Naive thymus-derived CD4-positive, alpha-beta T cell (primary cell): ENCODE measurements at regions not wholly inside any gene's neighbourhood (a gene's known extent, or its start where the extent isn't known, plus 50 kb on each side); places are given as distances from the start of the nearest gene placed in this dataset.

ENCODE experiments used
- ATAC-seq: fragments of 150-1000 bp; cut with Tn5 transposase; 2 replicates; pipeline ENCODE4 v1.10.0; 2021; ENCODE audit warnings: mild to moderate bottlenecking, moderate library complexity
- CTCF ChIA-PET: fragments of 350-600 bp; sonication (Branson Sonifier 250); formaldehyde crosslinking; loops from one replicate; lab custom pipeline; 2021; ENCODE audit warnings: antibody characterized with exemption; lab: Charles Lee
- POLR2A ChIA-PET: fragments of 350-600 bp; sonication (Branson Sonifier 250); formaldehyde crosslinking; loops from one replicate; lab custom pipeline; 2021; ENCODE audit warnings: antibody characterized with exemption, inconsistent platforms; lab: Charles Lee
- DNase-seq, 9 donors: peaks; one replicate each; pipeline versions ENCODE4 v3.0.0 to v3.0.0-alpha.2; 2020 to 2022; ENCODE audit warnings: mixed read lengths in 1 of 9
- H3K27ac ChIP-seq: one replicate; pipeline ENCODE4 v1.7.0; 2013; ENCODE audit warnings: mild to moderate bottlenecking, low read depth, low read length, moderate library complexity
- H3K27me3 ChIP-seq, 2 donors: one replicate each; pipeline ENCODE4 v1.7.0; 2013; ENCODE audit warnings: low read length in 2 of 2, mild to moderate bottlenecking in 2 of 2, moderate library complexity in 2 of 2; ENCODE audit not compliant: control insufficient read depth in 2 of 2, insufficient read depth in 2 of 2
- H3K36me3 ChIP-seq, 3 experiments: 1 replicate in 2 of 3; 2 replicates in 1 of 3; pipeline ENCODE4 v1.7.0; 2013; ENCODE audit warnings: low read length in 3 of 3, mild to moderate bottlenecking in 3 of 3, moderate library complexity in 1 of 3; ENCODE audit not compliant: insufficient read depth in 3 of 3, control insufficient read depth in 2 of 3
- H3K4me1 ChIP-seq, 2 donors: one replicate each; pipeline ENCODE4 v1.7.0; 2013; ENCODE audit warnings: low read length in 2 of 2, mild to moderate bottlenecking in 2 of 2, moderate library complexity in 1 of 2; ENCODE audit not compliant: control insufficient read depth in 2 of 2, insufficient read depth in 2 of 2
- H3K4me3 ChIP-seq: 2 replicates; pipeline ENCODE4 v1.7.0; 2013; ENCODE audit warnings: mild to moderate bottlenecking, low read length
- H3K9me3 ChIP-seq, 3 experiments: 1 replicate in 2 of 3; 2 replicates in 1 of 3; pipeline ENCODE4 v1.7.0; 2013; ENCODE audit warnings: low read length in 3 of 3; ENCODE audit not compliant: control insufficient read depth in 2 of 3
- H3K27ac Mint-ChIP-seq, 9 donors: one replicate each; pipeline ENCODE4 v1.8.0; 2020 to 2022; ENCODE audit warnings: mixed read lengths in 9 of 9, mild to moderate bottlenecking in 8 of 9, moderate library complexity in 5 of 9, inconsistent platforms in 2 of 9
- H3K27me3 Mint-ChIP-seq, 5 donors: one replicate each; pipeline ENCODE4 v1.8.0; 2021 to 2022; ENCODE audit warnings: mixed read lengths in 5 of 5, mild to moderate bottlenecking in 1 of 5
- H3K36me3 Mint-ChIP-seq, 5 donors: one replicate each; pipeline ENCODE4 v1.8.0; 2020 to 2022; ENCODE audit warnings: mixed read lengths in 5 of 5, mild to moderate bottlenecking in 3 of 5, inconsistent platforms in 1 of 5
- H3K4me1 Mint-ChIP-seq, 7 donors: one replicate each; pipeline ENCODE4 v1.8.0; 2020 to 2022; ENCODE audit warnings: mixed read lengths in 7 of 7, mild to moderate bottlenecking in 3 of 7, inconsistent platforms in 1 of 7
- H3K4me3 Mint-ChIP-seq, 10 donors: one replicate each; pipeline ENCODE4 v1.8.0; 2020 to 2022; ENCODE audit warnings: mild to moderate bottlenecking in 10 of 10, mixed read lengths in 10 of 10, moderate library complexity in 6 of 10, inconsistent platforms in 2 of 10
- H3K9me3 Mint-ChIP-seq, 11 donors: one replicate each; pipeline ENCODE4 v1.8.0; 2020 to 2022; ENCODE audit warnings: mixed read lengths in 11 of 11, mild to moderate bottlenecking in 4 of 11, inconsistent platforms in 1 of 11, moderate library complexity in 1 of 11
- intact Hi-C, 2 donors: fragments of 100-400 bp; cut with micrococcal nuclease; formaldehyde crosslinking; loops; one replicate each; pipeline ENCODE4 v1.15.1; 2023

DNA sequence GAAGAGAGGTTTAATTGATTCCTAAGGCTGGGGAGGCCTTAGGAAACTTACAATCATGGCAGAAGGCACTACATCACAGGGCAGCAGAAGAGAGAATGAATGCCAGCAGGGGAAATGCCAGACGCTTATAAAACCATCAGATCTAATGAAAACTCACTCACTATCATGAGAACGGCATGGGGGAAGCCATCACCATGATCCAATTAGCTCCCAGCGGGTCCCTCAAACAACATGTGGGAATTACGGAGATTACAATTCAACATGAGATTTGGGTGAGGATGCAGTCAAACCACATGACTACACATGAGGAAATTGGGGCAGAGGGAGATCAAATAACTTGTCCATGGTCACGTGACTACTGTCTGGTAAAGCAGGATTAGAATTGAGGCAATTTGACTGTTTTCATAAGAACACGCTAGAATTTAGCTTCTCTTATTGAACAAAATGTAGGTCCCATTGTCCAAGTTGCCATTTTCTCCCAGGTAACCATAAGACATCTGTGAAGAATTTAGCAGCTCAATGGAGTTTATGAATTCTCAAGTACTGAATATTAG lies 445.1 kb upstream of the CDH20 start:
- Mint-ChIP-seq H3K27me3 (no peaks in the 10 kb centered on the region), H3K4me3 (no peak overlapping the region), H3K27ac (no peak overlapping the region), H3K9me3 (peaks cover 0 to 13% (median 4%) of the 10 kb centered on the region in 11 donors), H3K4me1 (no peaks in the 10 kb centered on the region), H3K36me3 (no peaks in the 10 kb centered on the region)
- Histone ChIP-seq H3K9me3 (no peaks in the 10 kb centered on the region), H3K27ac (no peak overlapping the region), H3K4me1 (no peaks in the 10 kb centered on the region), H3K36me3 (no peaks in the 10 kb centered on the region), H3K27me3 (no peaks in the 10 kb centered on the region), H3K4me3 (no peak overlapping the region)
- DNase-seq (no peak), ATAC-seq (no peak)
- ChIA-PET POLR2A (no interaction called here), CTCF (no interaction called here)
- intact Hi-C loops, result no loop called here

DNA sequence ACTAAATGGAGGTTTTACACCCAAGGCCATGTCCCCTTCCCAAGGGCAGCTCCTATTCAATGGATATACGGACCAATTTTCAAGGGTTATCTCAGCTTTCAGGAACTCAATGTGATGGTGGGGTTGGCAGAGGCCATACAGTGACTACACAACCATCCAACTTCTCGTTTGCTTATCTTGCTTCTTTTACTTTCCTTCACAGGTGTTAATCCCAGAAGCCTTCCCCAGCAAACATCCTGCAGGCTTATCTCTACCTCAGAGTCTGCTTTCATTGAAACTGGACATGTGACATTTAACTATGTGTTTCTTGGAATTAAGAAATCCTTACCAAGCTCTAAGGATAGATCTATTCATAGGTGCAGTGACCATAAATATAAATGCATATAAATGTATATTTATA lies 443.8 kb upstream of the CDH20 start:
- Mint-ChIP-seq H3K27ac (no peak overlapping the region), H3K4me1 (no peaks in the 10 kb centered on the region), H3K36me3 (no peaks in the 10 kb centered on the region), H3K4me3 (no peak overlapping the region), H3K27me3 (no peaks in the 10 kb centered on the region), H3K9me3 (peaks cover 0 to 13% (median 3%) of the 10 kb centered on the region in 11 donors)
- no peak overlapping the region for H3K27ac ChIP-seq
- no peaks in the 10 kb centered on the region for H3K4me1 ChIP-seq
- CTCF ChIA-PET, result no interaction called here
- ATAC-seq, result no peak
- no peaks in the 10 kb centered on the region for H3K36me3 ChIP-seq
- H3K4me3 ChIP-seq, result no peak overlapping the region
- intact Hi-C loops, result no loop called here
- DNase-seq, result no peak
- no peaks in the 10 kb centered on the region for H3K27me3 ChIP-seq
- POLR2A ChIA-PET, result no interaction called here
- H3K9me3 ChIP-seq, result no peaks in the 10 kb centered on the region

DNA sequence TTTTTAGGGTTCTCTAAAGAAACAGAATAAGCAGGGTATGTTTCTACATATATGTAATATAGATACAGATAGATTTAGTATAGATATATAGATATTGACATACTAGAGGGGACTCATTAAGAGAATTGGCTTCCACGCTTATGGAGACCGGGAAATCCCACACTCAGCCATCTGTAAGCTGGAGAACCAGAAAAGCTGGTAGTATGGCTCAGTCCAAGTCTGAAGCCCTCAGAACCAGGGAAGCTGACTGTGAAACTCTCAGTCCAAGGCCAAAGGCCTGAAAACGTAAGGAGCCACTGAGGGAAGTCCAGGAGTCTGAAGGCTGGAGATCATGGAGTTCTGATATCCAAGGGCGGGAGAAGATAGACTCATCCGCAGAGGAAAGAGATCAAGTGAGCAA lies 441.3 kb upstream of the CDH20 start:
- ChIA-PET CTCF (no interaction called here), POLR2A (no interaction called here)
- H3K4me1 Mint-ChIP-seq, result no peaks in the 10 kb centered on the region
- H3K27ac Mint-ChIP-seq, result no peak overlapping the region
- no peaks in the 10 kb centered on the region for H3K27me3 Mint-ChIP-seq
- H3K27ac ChIP-seq, result no peak overlapping the region
- H3K36me3 ChIP-seq, result no peaks in the 10 kb centered on the region
- no peak overlapping the region for H3K4me3 Mint-ChIP-seq
- no peak overlapping the region for H3K4me3 ChIP-seq
- H3K9me3 Mint-ChIP-seq, result peaks cover 0 to 8% (median 3%) of the 10 kb centered on the region in 11 donors
- no peak for ATAC-seq
- H3K27me3 ChIP-seq, result no peaks in the 10 kb centered on the region
- no peaks in the 10 kb centered on the region for H3K9me3 ChIP-seq
- no peak for DNase-seq
- H3K36me3 Mint-ChIP-seq, result no peaks in the 10 kb centered on the region
- H3K4me1 ChIP-seq, result no peaks in the 10 kb centered on the region
- intact Hi-C loops, result no loop called here

DNA sequence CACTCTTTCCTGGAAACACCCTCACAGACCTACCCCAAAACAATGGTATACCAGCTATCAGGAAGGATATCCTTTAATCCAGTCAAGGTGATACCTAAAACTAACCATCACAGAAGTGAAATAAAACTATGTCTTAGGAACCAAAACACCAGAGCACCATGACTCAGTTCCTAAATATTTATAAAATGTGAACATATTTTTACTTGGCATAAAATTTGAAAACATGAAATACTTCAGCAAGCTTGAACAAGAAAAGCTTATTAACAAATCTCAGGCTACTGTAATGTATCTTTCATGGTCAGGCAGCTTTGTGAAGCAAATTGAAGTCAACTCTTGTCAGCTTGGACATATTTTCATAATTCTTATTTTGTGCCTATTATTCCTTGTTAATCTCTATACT lies 440.8 kb upstream of the CDH20 start:
- no peaks in the 10 kb centered on the region for H3K4me1 ChIP-seq
- no peak overlapping the region for H3K4me3 ChIP-seq
- intact Hi-C loops, result no loop called here
- POLR2A ChIA-PET, result no interaction called here
- Mint-ChIP-seq H3K27me3 (no peaks in the 10 kb centered on the region), H3K4me3 (no peak overlapping the region), H3K9me3 (peaks cover 0 to 8% (median 3%) of the 10 kb centered on the region in 11 donors), H3K4me1 (no peaks in the 10 kb centered on the region), H3K36me3 (no peaks in the 10 kb centered on the region), H3K27ac (no peak overlapping the region)
- CTCF ChIA-PET, result no interaction called here
- no peak for DNase-seq
- H3K27me3 ChIP-seq, result no peaks in the 10 kb centered on the region
- ATAC-seq, result no peak
- no peak overlapping the region for H3K27ac ChIP-seq
- H3K36me3 ChIP-seq, result no peaks in the 10 kb centered on the region
- no peaks in the 10 kb centered on the region for H3K9me3 ChIP-seq

DNA sequence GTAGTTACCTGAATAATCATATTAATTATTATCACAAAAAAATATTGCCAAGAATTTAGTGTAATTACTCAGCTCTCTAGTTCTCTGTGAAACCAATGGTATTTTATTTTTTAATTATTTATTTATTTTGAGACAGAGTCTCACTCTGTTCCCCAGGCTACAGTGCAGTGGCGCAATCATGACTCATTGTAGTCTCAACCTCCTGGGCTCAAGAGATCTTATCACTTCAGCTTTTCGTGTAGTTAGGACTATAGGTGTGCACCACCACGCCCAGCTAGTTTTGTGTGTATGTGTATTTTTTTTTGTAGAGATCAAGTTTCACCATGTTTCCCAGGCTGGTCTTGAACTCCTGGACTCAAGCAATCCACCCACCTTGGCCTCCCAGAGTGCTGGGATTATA lies 440.4 kb upstream of the CDH20 start:
- no peak overlapping the region for H3K27ac Mint-ChIP-seq
- H3K36me3 Mint-ChIP-seq, result no peaks in the 10 kb centered on the region
- H3K27me3 Mint-ChIP-seq, result no peaks in the 10 kb centered on the region
- CTCF ChIA-PET, result no interaction called here
- H3K4me3 ChIP-seq, result no peak overlapping the region
- no peak for DNase-seq
- POLR2A ChIA-PET, result no interaction called here
- no peak overlapping the region for H3K27ac ChIP-seq
- no peaks in the 10 kb centered on the region for H3K4me1 ChIP-seq
- intact Hi-C loops, result no loop called here
- H3K9me3 Mint-ChIP-seq, result peaks cover 0 to 8% (median 3%) of the 10 kb centered on the region in 11 donors
- H3K4me1 Mint-ChIP-seq, result no peaks in the 10 kb centered on the region
- no peaks in the 10 kb centered on the region for H3K27me3 ChIP-seq
- no peaks in the 10 kb centered on the region for H3K9me3 ChIP-seq
- H3K4me3 Mint-ChIP-seq, result no peak overlapping the region
- ATAC-seq, result no peak
- H3K36me3 ChIP-seq, result no peaks in the 10 kb centered on the region

DNA sequence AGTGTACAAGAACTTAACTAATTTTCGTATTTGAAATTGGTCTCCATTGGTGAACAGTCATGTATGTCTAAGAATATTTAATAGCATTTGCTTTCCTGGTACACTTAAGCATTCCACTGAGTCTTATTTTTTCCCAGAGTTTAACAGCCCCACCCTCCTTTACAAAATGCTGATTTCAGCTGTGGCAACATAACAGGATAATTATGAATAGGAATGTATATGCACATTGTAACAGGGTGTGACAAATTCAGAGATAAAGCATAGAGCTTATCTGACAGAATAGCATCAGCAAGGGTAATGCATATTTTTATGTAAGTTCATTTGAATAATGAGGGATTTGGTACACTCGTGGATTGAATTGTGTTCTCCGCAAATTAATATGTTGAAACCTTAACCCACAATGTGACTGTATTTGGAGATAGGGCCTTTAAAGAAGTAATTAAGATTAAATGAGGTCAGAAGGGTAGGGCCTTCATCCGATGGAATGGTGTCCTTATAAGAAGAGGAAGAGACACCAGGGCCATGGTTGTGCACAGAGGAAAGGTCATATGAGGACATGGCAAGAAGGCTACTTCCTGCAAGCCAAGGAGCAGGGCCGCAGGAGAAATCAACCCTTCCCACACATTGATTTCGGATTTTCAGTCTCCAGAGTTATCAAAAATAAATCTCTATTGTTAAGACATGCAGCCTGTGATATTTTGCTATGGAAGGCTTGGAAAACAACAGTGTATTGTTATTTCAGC lies 439.7 kb upstream of the CDH20 start:
- Histone ChIP-seq H3K27me3 (no peaks in the 10 kb centered on the region), H3K27ac (no peak overlapping the region), H3K4me3 (no peak overlapping the region), H3K9me3 (no peaks in the 10 kb centered on the region), H3K4me1 (no peaks in the 10 kb centered on the region), H3K36me3 (no peaks in the 10 kb centered on the region)
- intact Hi-C loops, result no loop called here
- DNase-seq, result no peak
- ChIA-PET POLR2A (no interaction called here), CTCF (no interaction called here)
- Mint-ChIP-seq H3K27me3 (no peaks in the 10 kb centered on the region), H3K9me3 (peaks cover 0 to 5% (median 2%) of the 10 kb centered on the region in 11 donors), H3K27ac (no peak overlapping the region), H3K36me3 (no peaks in the 10 kb centered on the region), H3K4me3 (no peak overlapping the region), H3K4me1 (no peaks in the 10 kb centered on the region)
- ATAC-seq, result no peak

DNA sequence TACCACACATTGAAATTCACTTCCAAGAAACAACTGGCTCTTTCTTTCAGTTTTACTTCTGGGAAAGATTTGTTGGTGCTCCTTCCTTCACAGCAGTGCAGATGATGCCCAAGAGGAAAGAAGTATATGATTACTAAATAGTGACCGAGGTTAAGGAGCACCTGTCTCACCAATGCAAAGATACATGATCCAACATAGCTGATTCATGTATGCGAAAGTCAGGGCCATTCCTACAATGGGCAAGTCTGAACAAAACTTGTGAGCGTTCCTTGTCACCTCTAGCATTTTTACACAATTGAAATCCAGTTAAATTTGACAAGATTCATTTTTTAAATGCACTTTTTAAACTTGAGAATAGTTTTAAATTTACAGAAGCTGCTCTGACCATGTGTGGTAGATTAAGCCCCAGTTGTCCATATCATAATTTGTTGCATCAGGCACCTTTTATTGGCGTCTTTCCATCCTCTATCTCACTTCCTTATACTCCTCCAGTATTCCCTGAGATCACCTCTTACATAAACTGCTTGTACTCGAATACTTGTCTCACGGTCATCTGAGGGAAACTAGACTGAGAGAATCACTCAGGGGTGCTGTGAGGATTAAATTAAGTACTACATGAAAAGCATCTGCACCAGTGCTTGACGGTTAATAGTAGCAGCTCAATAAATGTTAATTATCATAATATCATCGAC lies 438.8 kb upstream of the CDH20 start:
- no peaks in the 10 kb centered on the region for H3K4me1 ChIP-seq
- Mint-ChIP-seq H3K27me3 (no peaks in the 10 kb centered on the region), H3K27ac (no peak overlapping the region), H3K36me3 (no peaks in the 10 kb centered on the region), H3K9me3 (peaks cover 0 to 9% (median 2%) of the 10 kb centered on the region in 11 donors), H3K4me1 (no peaks in the 10 kb centered on the region), H3K4me3 (no peak overlapping the region)
- CTCF ChIA-PET, result no interaction called here
- no peaks in the 10 kb centered on the region for H3K27me3 ChIP-seq
- no peak for ATAC-seq
- no peak overlapping the region for H3K4me3 ChIP-seq
- no peak overlapping the region for H3K27ac ChIP-seq
- H3K9me3 ChIP-seq, result no peaks in the 10 kb centered on the region
- intact Hi-C loops, result no loop called here
- POLR2A ChIA-PET, result no interaction called here
- H3K36me3 ChIP-seq, result no peaks in the 10 kb centered on the region
- no peak for DNase-seq
